SK-N-SH (cell line): ENCODE measurements at regions not wholly inside any gene's neighbourhood (a gene's known extent, or its start where the extent isn't known, plus 50 kb on each side); places are given as distances from the start of the nearest gene placed in this dataset.

ENCODE experiments used
- CTCF ChIA-PET: fragments of 300-600, 350-600 bp; formaldehyde crosslinking; extraction: SDS; loops from one replicate; lab custom pipeline; 2021; lab: Yijun Ruan, JAX
- POLR2A ChIA-PET: fragments of 350-600 bp; sonication (Branson Sonifier 250); formaldehyde crosslinking; extraction: SDS; loops from one replicate; lab custom pipeline; 2020; ENCODE audit warnings: antibody characterized with exemption, inconsistent platforms; lab: Yijun Ruan, JAX
- DNase-seq: peaks from one replicate; pipeline ENCODE4 v3.0.0; 2012
- H2AFZ ChIP-seq: fragments of 200-600 bp; sonication (generic); 2 replicates; pipeline ENCODE4 v1.8.1; 2016; ENCODE audit warnings: antibody characterized with exemption, mild to moderate bottlenecking, low read depth
- H3F3A ChIP-seq: fragments of 200-600 bp; sonication (generic); replicated peaks from 2 replicates; pipeline ENCODE3; 2016; ENCODE audit warnings: antibody characterized with exemption, mild to moderate bottlenecking; ENCODE audit not compliant: insufficient read depth
- H3K27ac ChIP-seq, 2 experiments: fragments of 200-500 bp in 1 of 2; fragments of 200-600 bp in 1 of 2; sonication (Bioruptor generic) in 1 of 2; sonication (generic), shearing (Covaris generic) in 1 of 2; 2 replicates each; pipeline versions ENCODE4 v1.5.1 to v1.6.1; 2014 to 2016; ENCODE audit warnings: low read depth in 2 of 2, inconsistent platforms in 1 of 2, low read length in 1 of 2, mild to moderate bottlenecking in 1 of 2, mixed read lengths in 1 of 2
- H3K27me3 ChIP-seq: fragments of 200-600 bp; sonication (generic), shearing (Covaris generic); 2 replicates; pipeline ENCODE4 v1.6.1; 2016; ENCODE audit warnings: mixed run types; ENCODE audit not compliant: insufficient read depth
- H3K36me3 ChIP-seq, 2 experiments: fragments of 200-500 bp in 1 of 2; fragments of 200-600 bp in 1 of 2; sonication (Bioruptor generic) in 1 of 2; sonication (generic) in 1 of 2; replicated peaks in 1 of 2; 2 replicates each; pipeline versions ENCODE3 to v1.5.1; 2014 to 2016; ENCODE audit warnings: low read length in 1 of 2, mild to moderate bottlenecking in 1 of 2; ENCODE audit not compliant: insufficient read depth in 2 of 2, control insufficient read depth in 1 of 2
- H3K4me1 ChIP-seq, 2 experiments: fragments of 200-500 bp in 1 of 2; fragments of 200-600 bp in 1 of 2; sonication (Bioruptor generic) in 1 of 2; sonication (generic), shearing (Covaris generic) in 1 of 2; 2 replicates each; pipeline versions ENCODE4 v1.5.1 to v1.6.1; 2014 to 2016; ENCODE audit warnings: low read depth in 1 of 2, low read length in 1 of 2, mixed run types in 1 of 2; ENCODE audit not compliant: insufficient read depth in 2 of 2, control insufficient read depth in 1 of 2
- H3K4me2 ChIP-seq: fragments of 200-600 bp; sonication (generic), shearing (Covaris generic); 2 replicates; pipeline ENCODE4 v1.6.1; 2017; ENCODE audit warnings: mixed run types
- H3K4me3 ChIP-seq, 2 experiments: fragments of 200-500 bp in 1 of 2; fragments of 200-600 bp in 1 of 2; sonication (Bioruptor generic) in 1 of 2; sonication (generic), shearing (Covaris generic) in 1 of 2; 2 replicates each; pipeline versions ENCODE4 v1.5.1 to v1.8.1; 2014 to 2016; ENCODE audit warnings: low read depth in 2 of 2, inconsistent platforms in 1 of 2, low read length in 1 of 2, mild to moderate bottlenecking in 1 of 2, mixed read lengths in 1 of 2, moderate library complexity in 1 of 2
- H3K79me2 ChIP-seq: fragments of 200-600 bp; sonication (generic); 2 replicates; pipeline ENCODE4 v1.8.1; 2017; ENCODE audit warnings: mild to moderate bottlenecking; ENCODE audit not compliant: insufficient read depth
- H3K9ac ChIP-seq: fragments of 200-600 bp; sonication (generic); 2 replicates; pipeline ENCODE4 v1.6.1; 2017; ENCODE audit warnings: mixed run types
- H3K9me2 ChIP-seq: fragments of 200-600 bp; sonication (generic); 2 replicates; pipeline ENCODE4 v1.6.1; 2017; ENCODE audit warnings: mixed run types
- H3K9me3 ChIP-seq: fragments of 200-600 bp; sonication (generic); 2 replicates; pipeline ENCODE4 v1.6.1; 2017; ENCODE audit warnings: mixed run types, mild to moderate bottlenecking, moderate library complexity
- H4K20me1 ChIP-seq: fragments of 200-600 bp; sonication (generic); 2 replicates; pipeline ENCODE4 v1.6.1; 2017; ENCODE audit warnings: mild to moderate bottlenecking, mixed run types; ENCODE audit not compliant: insufficient read depth
- EP300 ChIP-seq, 2 experiments: IDR thresholded peaks; 2 replicates each; pipeline versions ENCODE4 v1.4.0 to v1.6.1; 2012; ENCODE audit warnings: borderline replicate concordance in 1 of 2, low read depth in 1 of 2, low read length in 1 of 2
- EZH2phosphoT487 ChIP-seq: fragments of 200-600 bp; sonication (generic); IDR thresholded peaks from 2 replicates; pipeline ENCODE4 v1.6.1; 2017; ENCODE audit warnings: low read depth, mixed run types, mild to moderate bottlenecking, antibody characterized with exemption, moderate library complexity, borderline replicate concordance
- FOSL2 ChIP-seq: IDR thresholded peaks from 2 replicates; pipeline ENCODE4 v1.4.0; 2012; ENCODE audit warnings: low read depth, mild to moderate bottlenecking, moderate library complexity, borderline replicate concordance
- FOXM1 ChIP-seq: IDR thresholded peaks from 2 replicates; pipeline ENCODE4 v1.4.0; 2012; ENCODE audit warnings: low read depth, mild to moderate bottlenecking
- GABPA ChIP-seq: IDR thresholded peaks from 2 replicates; pipeline ENCODE4 v1.4.0; 2012; ENCODE audit warnings: low read depth, mild to moderate bottlenecking
- MXI1 ChIP-seq: IDR thresholded peaks from 2 replicates; pipeline ENCODE4 v1.6.1; 2012; ENCODE audit warnings: mild to moderate bottlenecking, low read depth, low read length, improper control_type of control experiment
- NFIC ChIP-seq: IDR thresholded peaks from 2 replicates; pipeline ENCODE4 v1.4.0; 2012; ENCODE audit warnings: borderline replicate concordance
- NRF1 ChIP-seq: IDR thresholded peaks from 2 replicates; pipeline ENCODE4 v1.6.1; 2012; ENCODE audit warnings: low read depth, mild to moderate bottlenecking, low read length
- POLR2AphosphoS5 ChIP-seq: IDR thresholded peaks from 2 replicates; pipeline ENCODE4 v1.6.1; 2012; ENCODE audit warnings: low read depth, low read length
- RAD21 ChIP-seq: IDR thresholded peaks from 2 replicates; pipeline ENCODE4 v1.6.1; 2012; ENCODE audit warnings: mild to moderate bottlenecking, low read length
- RFX5 ChIP-seq: IDR thresholded peaks from 2 replicates; pipeline ENCODE4 v1.6.1; 2012; ENCODE audit warnings: mild to moderate bottlenecking, improper control_type of control experiment, low read length
- SIN3A ChIP-seq: IDR thresholded peaks from 2 replicates; pipeline ENCODE4 v1.6.1; 2012; ENCODE audit warnings: low read depth, mild to moderate bottlenecking, low read length, moderate library complexity, borderline replicate concordance
- TAF1 ChIP-seq: IDR thresholded peaks from 2 replicates; pipeline ENCODE4 v1.6.1; 2012; ENCODE audit warnings: low read depth, mild to moderate bottlenecking, low read length, moderate library complexity, borderline replicate concordance
- YY1 ChIP-seq: IDR thresholded peaks from 2 replicates; pipeline ENCODE4 v1.4.0; 2012; ENCODE audit warnings: low read depth, mild to moderate bottlenecking
- WGBS: methylation state at CpG from one replicate; pipeline ENCODE4 v1.1.6; 2017; ENCODE audit warnings: low lambda C conversion rate; 5-methylcytosine and 5-hydroxymethylcytosine counted together
- TF ChIP-seq, protein P1 (sequence below): IDR thresholded peaks from 2 replicates; pipeline ENCODE4 v1.4.0; 2012; ENCODE audit warnings: low read depth

DNA sequence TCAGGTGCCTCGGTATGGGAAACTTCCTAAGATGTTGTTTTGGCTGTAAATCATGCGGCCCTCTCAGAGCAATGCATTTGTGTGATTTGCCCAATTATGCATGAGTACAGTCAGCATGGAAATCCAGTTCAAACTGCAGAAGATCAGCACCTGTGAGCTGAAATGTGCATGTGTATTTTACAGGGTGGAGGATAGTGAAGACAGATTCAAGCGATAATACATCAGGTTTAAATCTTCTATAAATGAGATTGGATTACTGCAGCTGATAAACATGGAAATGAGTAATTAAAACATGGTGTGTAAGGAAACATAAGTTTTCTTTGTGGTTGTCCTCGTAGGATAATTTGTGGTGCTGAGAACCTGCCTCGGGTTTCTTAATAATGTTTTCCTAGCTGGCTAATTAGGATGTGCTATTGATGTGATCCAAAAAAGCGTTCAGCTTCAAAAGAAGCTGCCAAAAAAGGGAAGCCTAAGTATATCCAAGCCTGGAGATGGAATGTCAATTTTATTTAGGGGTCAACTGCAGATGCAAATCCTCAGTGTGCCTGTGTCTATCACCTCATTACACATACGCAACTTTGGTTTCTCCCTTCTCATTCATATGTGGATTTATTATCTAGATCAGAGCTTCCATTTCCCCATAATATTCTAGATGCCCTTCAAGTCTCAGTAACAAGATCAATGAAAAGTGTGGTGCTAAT lies 117.1 kb upstream of the CCDC28A start:
- no peaks in the 10 kb centered on the region for H3K79me2 ChIP-seq
- 10% methylated on average over 7 of the region's 7 CpGs for WGBS
- no peaks in the 10 kb centered on the region for H3K36me3 ChIP-seq
- no peak overlapping the region for H3K4me3 ChIP-seq
- H3K9ac ChIP-seq: no peak overlapping the region
- H3K4me2 ChIP-seq: no peak overlapping the region
- peaks cover 0 to 4% of the 10 kb centered on the region in 2 experiments; a peak in 1 of 4 replicates for H3K4me1 ChIP-seq
- DNase-seq: no peak
- no peak for TF ChIP-seq RFX5
- TF ChIP-seq, protein P1, sequence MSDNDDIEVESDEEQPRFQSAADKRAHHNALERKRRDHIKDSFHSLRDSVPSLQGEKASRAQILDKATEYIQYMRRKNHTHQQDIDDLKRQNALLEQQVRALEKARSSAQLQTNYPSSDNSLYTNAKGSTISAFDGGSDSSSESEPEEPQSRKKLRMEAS: no peak
- TF ChIP-seq FOSL2: no peak
- no peak for TF ChIP-seq EZH2phosphoT487
- no peak for TF ChIP-seq POLR2AphosphoS5
- TF ChIP-seq NFIC: no peak
- TF ChIP-seq FOXM1: no peak
- TF ChIP-seq NRF1: no peak
- no peak for TF ChIP-seq MXI1
- TF ChIP-seq YY1: no peak
- TF ChIP-seq TAF1: no peak
- no peaks in the 10 kb centered on the region for H3F3A ChIP-seq
- no peaks in the 10 kb centered on the region for H4K20me1 ChIP-seq
- CTCF ChIA-PET: no interaction called here
- H3K9me2 ChIP-seq: no peaks in the 10 kb centered on the region
- no peaks in the 10 kb centered on the region for H3K9me3 ChIP-seq
- H3K27ac ChIP-seq: no peak overlapping the region
- H3K27me3 ChIP-seq: peaks cover 30% of the 10 kb centered on the region
- POLR2A ChIA-PET: no interaction called here
- no peak overlapping the region for H2AFZ ChIP-seq

DNA sequence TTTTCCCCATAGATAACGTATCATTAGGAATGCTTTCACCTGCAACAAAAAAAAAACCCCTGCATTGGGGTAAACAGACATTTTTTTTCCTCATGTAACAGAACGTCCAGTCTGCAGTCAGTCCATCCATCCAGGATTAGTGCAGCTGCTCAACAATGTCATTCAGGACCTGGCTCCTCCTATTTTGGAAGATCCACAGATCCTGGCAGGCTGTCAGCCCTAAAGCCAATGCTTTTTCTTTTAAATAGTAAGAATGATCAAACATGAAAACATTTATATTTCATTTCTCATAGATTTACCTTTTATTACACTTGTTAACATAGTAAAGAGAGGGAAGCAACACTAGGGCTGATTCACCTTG lies 116.5 kb upstream of the CCDC28A start:
- H3K9me2 ChIP-seq: no peaks in the 10 kb centered on the region
- no peak for TF ChIP-seq EZH2phosphoT487
- no peak for TF ChIP-seq RAD21
- TF ChIP-seq YY1: no peak
- no peak for TF ChIP-seq GABPA
- no peak for TF ChIP-seq EP300 (IDR thresholded peaks at IDR 0.05; ENCODE audit: borderline replicate concordance in 1 of 2, low read depth in 1 of 2, low read length in 1 of 2)
- TF ChIP-seq RFX5: no peak
- no peak for TF ChIP-seq SIN3A
- no peak overlapping the region for H2AFZ ChIP-seq
- WGBS: 8% methylated on average over 2 of the region's 2 CpGs
- H4K20me1 ChIP-seq: no peaks in the 10 kb centered on the region
- no peaks in the 10 kb centered on the region for H3K36me3 ChIP-seq
- no peak overlapping the region for H3K4me3 ChIP-seq
- no peak overlapping the region for H3K27ac ChIP-seq
- H3K4me1 ChIP-seq: peaks cover 0 to 4% of the 10 kb centered on the region in 2 experiments; a peak in 1 of 4 replicates
- no peaks in the 10 kb centered on the region for H3K79me2 ChIP-seq
- CTCF ChIA-PET: no interaction called here
- DNase-seq: no peak
- no peak overlapping the region for H3K4me2 ChIP-seq
- no peak overlapping the region for H3K9ac ChIP-seq
- POLR2A ChIA-PET: no interaction called here
- no peaks in the 10 kb centered on the region for H3K9me3 ChIP-seq
- peaks cover 30% of the 10 kb centered on the region for H3K27me3 ChIP-seq
- H3F3A ChIP-seq: no peaks in the 10 kb centered on the region
